Loucy (cell line): ENCODE measurements at regions not wholly inside any gene's neighbourhood (a gene's known extent, or its start where the extent isn't known, plus 50 kb on each side); places are given as distances from the start of the nearest gene placed in this dataset.
"Not testable (repeated sequence)": the region's sequence is repeated elsewhere in the genome, so short reads cannot be mapped to it uniquely, and the experiment has no call there.

Source experiments
- CTCF ChIP-seq: fragments of 200-600 bp; sonication (generic); conservative IDR thresholded peaks from 2 replicates; pipeline ENCODE4 v1.5.1; 2014; ENCODE audit warnings: mild to moderate bottlenecking, antibody characterized with exemption, low read length
- EZH2phosphoT487 ChIP-seq: fragments of 200-600 bp; IDR thresholded peaks from 2 replicates; pipeline ENCODE4 v1.6.1; 2018; ENCODE audit warnings: antibody characterized with exemption, mild to moderate bottlenecking, moderate library complexity, borderline replicate concordance

DNA sequence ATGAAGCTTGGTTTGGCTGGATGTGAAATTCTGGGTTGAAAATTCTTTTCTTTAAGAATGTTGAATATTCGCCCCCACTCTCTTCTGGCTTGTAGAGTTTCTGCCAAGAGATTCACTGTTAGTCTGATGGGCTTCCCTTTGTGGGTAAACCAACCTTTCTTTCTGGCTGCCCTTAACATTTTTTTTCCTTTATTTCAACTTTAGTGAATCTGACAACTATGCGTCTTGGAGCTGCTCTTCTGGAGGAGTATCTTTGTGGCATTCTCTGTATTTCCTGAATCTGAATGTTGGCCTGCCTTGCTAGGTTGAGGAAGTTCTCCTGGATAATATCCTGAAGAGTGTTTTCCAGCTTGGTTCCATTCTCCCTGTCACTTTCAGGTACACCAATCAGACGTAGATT, 751.2 kb upstream of the MEF2C start:
- not testable (repeated sequence) for TF ChIP-seq CTCF, EZH2phosphoT487
